Breast epithelium (tissue), 4 donors: ENCODE measurements at regions not wholly inside any gene's neighbourhood (a gene's known extent, or its start where the extent isn't known, plus 50 kb on each side); places are given as distances from the start of the nearest gene placed in this dataset.

Experiments used
- DNase-seq, 2 donors: peaks; one replicate each; pipeline ENCODE4 v3.0.0-alpha.2; 2019; ENCODE audit warnings: low spot score in 2 of 2
- H3K27ac ChIP-seq, 2 donors: fragments of 200-600 bp; sonication (generic) in 1 of 2; one replicate each; pipeline ENCODE4 v1.5.1; 2016 to 2019; ENCODE audit warnings: mild to moderate bottlenecking in 1 of 2
- H3K27me3 ChIP-seq, 2 donors: fragments of 200-600 bp; sonication (generic) in 1 of 2; one replicate each; pipeline versions ENCODE4 v1.5.1 to v1.6.0; 2017 to 2019; ENCODE audit warnings: control low read depth in 1 of 2, mild to moderate bottlenecking in 1 of 2
- H3K36me3 ChIP-seq: fragments of 200-600 bp; one replicate; pipeline ENCODE4 v1.5.1; 2019
- H3K4me1 ChIP-seq, 2 donors: fragments of 200-600 bp; sonication (generic); one replicate each; pipeline ENCODE4 v1.5.1; 2016 to 2019; ENCODE audit warnings: control low read depth in 1 of 2
- H3K4me3 ChIP-seq, 3 donors: fragments of 200-600 bp; sonication (generic); 1 replicate in 2 of 3; 2 replicates in 1 of 3; pipeline ENCODE4 v1.5.1; 2016 to 2019; ENCODE audit warnings: mild to moderate bottlenecking in 3 of 3, moderate library complexity in 2 of 3
- H3K9me3 ChIP-seq, 2 donors: fragments of 200-600 bp; sonication (generic) in 1 of 2; one replicate each; pipeline ENCODE4 v1.5.1; 2016 to 2019; ENCODE audit warnings: control low read depth in 1 of 2
- POLR2A ChIP-seq: fragments of 450-650 bp; IDR thresholded peaks from one replicate; pipeline ENCODE4 v1.6.1; 2016; ENCODE audit warnings: antibody characterized with exemption, mild to moderate bottlenecking, moderate library complexity
- POLR2AphosphoS5 ChIP-seq, 3 donors: sonication (generic); formaldehyde crosslinking; IDR thresholded peaks; one replicate each; pipeline ENCODE4 v1.6.1; 2017; ENCODE audit warnings: antibody characterized with exemption in 3 of 3
- intact Hi-C: fragments of 100-400 bp; cut with DNase I; formaldehyde crosslinking; loops from one replicate; pipeline ENCODE4 v1.15.1; 2023; ENCODE audit warnings: low total_unique reads
- TF ChIP-seq, protein P1 (sequence below), 3 donors: fragments of 450-650 bp; IDR thresholded peaks; one replicate each; pipeline ENCODE4 v1.5.1; 2016 to 2017; ENCODE audit warnings: antibody characterized with exemption in 3 of 3, mild to moderate bottlenecking in 3 of 3, moderate library complexity in 3 of 3

- no peaks in the 10 kb centered on the region for H3K4me1 ChIP-seq
- no peak for DNase-seq
- H3K27me3 ChIP-seq: no peaks in the 10 kb centered on the region
- intact Hi-C loops: no loop called here
- no peaks in the 10 kb centered on the region for H3K36me3 ChIP-seq
- H3K27ac ChIP-seq: peak overlapping the region in 1 of 2 donors; percentile 7
- H3K9me3 ChIP-seq: no peaks in the 10 kb centered on the region
- H3K4me3 ChIP-seq: no peak overlapping the region
- TF ChIP-seq, protein P1, sequence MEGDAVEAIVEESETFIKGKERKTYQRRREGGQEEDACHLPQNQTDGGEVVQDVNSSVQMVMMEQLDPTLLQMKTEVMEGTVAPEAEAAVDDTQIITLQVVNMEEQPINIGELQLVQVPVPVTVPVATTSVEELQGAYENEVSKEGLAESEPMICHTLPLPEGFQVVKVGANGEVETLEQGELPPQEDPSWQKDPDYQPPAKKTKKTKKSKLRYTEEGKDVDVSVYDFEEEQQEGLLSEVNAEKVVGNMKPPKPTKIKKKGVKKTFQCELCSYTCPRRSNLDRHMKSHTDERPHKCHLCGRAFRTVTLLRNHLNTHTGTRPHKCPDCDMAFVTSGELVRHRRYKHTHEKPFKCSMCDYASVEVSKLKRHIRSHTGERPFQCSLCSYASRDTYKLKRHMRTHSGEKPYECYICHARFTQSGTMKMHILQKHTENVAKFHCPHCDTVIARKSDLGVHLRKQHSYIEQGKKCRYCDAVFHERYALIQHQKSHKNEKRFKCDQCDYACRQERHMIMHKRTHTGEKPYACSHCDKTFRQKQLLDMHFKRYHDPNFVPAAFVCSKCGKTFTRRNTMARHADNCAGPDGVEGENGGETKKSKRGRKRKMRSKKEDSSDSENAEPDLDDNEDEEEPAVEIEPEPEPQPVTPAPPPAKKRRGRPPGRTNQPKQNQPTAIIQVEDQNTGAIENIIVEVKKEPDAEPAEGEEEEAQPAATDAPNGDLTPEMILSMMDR (IDR thresholded peaks at IDR 0.05): no peak
- no peak for TF ChIP-seq POLR2A
- no peak for TF ChIP-seq POLR2AphosphoS5 (IDR thresholded peaks at IDR 0.05)
These were observed 347.2 kb upstream of the CD180 start for GRCh38 chr5:67543720-67544270.

DNA sequence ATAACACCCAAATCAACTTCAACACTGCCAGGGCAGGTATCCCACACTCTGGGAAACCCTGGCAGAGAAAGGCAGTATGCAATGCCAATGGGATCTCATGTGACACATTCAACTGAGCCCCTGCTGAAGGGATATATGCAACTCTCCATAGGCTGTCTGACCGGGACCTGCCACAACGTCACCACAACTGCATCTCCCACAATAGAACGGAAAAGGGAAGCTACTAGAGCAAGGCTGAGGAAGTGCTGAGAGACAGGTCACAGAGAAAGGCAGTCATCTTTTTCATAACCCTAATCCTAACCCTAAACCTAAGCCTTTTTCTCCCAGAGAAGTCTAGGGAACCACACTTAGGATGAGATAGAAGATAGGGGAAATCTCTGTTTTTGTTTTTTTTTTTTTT is 345.9 kb upstream of the CD180 start:
- no peaks in the 10 kb centered on the region for H3K36me3 ChIP-seq
- TF ChIP-seq, protein P1 (IDR thresholded peaks at IDR 0.05): no peak
- no peak for TF ChIP-seq POLR2A
- TF ChIP-seq POLR2AphosphoS5 (IDR thresholded peaks at IDR 0.05): no peak
- H3K27ac ChIP-seq: no peak overlapping the region
- H3K4me1 ChIP-seq: no peaks in the 10 kb centered on the region
- no peaks in the 10 kb centered on the region for H3K27me3 ChIP-seq
- H3K4me3 ChIP-seq: no peak overlapping the region
- DNase-seq: no peak
- intact Hi-C loops: no loop called here
- H3K9me3 ChIP-seq: no peaks in the 10 kb centered on the region

DNA sequence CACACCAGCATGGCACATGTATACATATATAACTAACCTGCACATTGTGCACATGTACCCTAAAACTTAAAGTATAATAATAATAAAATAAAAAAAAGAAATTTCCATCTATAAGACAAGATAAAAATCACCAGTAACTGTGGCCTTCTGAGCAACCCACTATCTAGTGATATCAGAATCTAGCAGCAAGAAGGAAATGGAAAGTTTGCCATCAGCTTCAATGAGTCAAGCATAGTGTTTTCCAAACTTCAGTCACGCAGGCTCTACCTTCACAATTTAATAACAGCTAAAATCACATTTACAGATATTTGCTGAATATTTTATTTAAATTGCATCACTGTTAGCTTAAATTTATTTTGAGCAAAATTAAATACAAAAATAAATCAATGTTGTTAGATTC is 345.3 kb upstream of the CD180 start:
- Histone ChIP-seq H3K9me3 (no peaks in the 10 kb centered on the region), H3K27ac (no peak overlapping the region), H3K27me3 (no peaks in the 10 kb centered on the region), H3K36me3 (no peaks in the 10 kb centered on the region), H3K4me3 (no peak overlapping the region), H3K4me1 (no peaks in the 10 kb centered on the region)
- DNase-seq: no peak
- intact Hi-C loops: no loop called here
- TF ChIP-seq POLR2A (no peak), POLR2AphosphoS5 (IDR thresholded peaks at IDR 0.05) (no peak)
- TF ChIP-seq, protein P1 (IDR thresholded peaks at IDR 0.05): no peak

DNA sequence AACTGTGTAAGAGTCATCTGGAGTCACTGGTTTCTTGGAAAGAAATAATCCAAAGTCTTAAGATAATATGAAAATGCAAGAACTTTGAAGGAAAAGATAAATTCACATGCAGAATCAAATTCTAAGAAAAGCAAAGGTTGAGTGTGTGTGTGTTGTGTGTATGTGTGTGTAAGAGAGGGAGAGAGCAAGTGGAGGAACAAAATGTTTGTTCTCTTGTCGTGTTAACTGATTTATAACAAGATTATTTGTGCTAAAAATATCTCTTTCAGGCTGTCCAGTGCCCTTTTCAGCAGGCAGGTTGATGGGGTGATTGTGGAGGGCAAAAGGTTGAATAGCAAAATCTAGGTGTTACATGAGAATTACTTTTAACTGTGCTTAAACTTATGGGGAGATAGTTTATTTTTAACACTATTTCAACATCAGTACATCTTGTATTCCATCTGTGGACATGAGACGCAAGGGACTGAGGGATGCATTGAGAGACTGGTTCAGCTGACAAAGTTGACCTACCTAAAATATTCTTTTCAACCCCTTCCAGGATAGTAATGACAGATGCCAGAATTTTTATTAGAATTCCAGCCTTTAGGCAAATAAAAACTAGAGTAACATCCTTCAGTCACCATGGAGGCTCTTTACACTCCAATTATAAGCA is 342.4 kb upstream of the CD180 start:
- no peaks in the 10 kb centered on the region for H3K4me1 ChIP-seq
- H3K9me3 ChIP-seq: no peaks in the 10 kb centered on the region
- DNase-seq: no peak
- H3K36me3 ChIP-seq: no peaks in the 10 kb centered on the region
- H3K27me3 ChIP-seq: no peaks in the 10 kb centered on the region
- TF ChIP-seq POLR2A (no peak), POLR2AphosphoS5 (IDR thresholded peaks at IDR 0.05) (no peak)
- TF ChIP-seq, protein P1 (IDR thresholded peaks at IDR 0.05): no peak
- H3K4me3 ChIP-seq: no peak overlapping the region
- H3K27ac ChIP-seq: peak overlapping the region; percentile 77 to 84
- intact Hi-C loops: no loop called here

DNA sequence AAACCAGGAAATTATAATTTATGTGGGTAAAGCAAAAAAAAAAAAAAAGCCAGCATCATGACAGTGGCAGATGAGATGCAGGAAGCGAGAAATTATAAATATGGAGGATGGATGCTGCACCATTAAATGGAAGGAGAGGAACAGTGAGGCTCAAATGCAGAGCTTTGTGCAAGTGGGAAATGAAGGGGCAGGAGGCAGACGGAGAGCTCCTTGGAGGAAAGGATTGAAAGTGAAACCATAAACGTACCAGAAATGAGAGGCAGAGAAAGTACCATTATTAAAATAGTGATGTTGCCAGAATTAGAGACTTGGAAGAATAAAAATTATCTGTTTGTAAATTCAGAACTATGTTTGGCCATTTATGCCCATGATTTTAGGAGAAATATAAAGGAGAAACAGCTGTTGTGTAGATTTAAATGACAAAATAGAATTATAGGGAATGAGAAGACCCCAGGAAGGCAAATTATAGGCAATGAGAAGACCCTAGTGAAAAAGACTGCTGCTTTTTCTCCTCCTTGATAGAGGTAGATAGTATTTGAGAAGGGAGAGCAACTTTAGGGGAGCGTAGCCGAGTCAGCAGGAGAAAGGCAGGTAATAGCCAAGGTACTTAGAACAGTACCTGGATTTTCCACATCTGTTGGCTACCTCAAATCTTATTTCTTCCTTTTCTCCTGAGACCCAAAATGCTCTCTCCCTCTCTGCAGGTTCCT is 341.0 kb upstream of the CD180 start:
- peak overlapping the region; percentile 2 to 53 (median 26) for H3K4me3 ChIP-seq
- DNase-seq: no peak
- no peaks in the 10 kb centered on the region for H3K36me3 ChIP-seq
- no peaks in the 10 kb centered on the region for H3K9me3 ChIP-seq
- H3K4me1 ChIP-seq: no peaks in the 10 kb centered on the region
- intact Hi-C loops: no loop called here
- peak overlapping the region; percentile 77 to 84 for H3K27ac ChIP-seq
- H3K27me3 ChIP-seq: no peaks in the 10 kb centered on the region
- TF ChIP-seq, protein P1 (IDR thresholded peaks at IDR 0.05): no peak
- TF ChIP-seq POLR2AphosphoS5 (IDR thresholded peaks at IDR 0.05): no peak
- TF ChIP-seq POLR2A: no peak
